ENCODE measurements at regions not wholly inside any gene's neighbourhood (a gene's known extent, or its start where the extent isn't known, plus 50 kb on each side); places are given as distances from the start of the nearest gene placed in this dataset.
"Not testable (repeated sequence)": the region's sequence is repeated elsewhere in the genome, so short reads cannot be mapped to it uniquely, and the experiment has no call there.

GRCh38 chr7:131058561-131059288 lies 269.0 kb upstream of the MKLN1 start:
- DNase-seq, result not testable (repeated sequence)

- DNase-seq, result not testable (repeated sequence)
Measured at GRCh38 chr7:131059401-131059800, 268.3 kb upstream of the MKLN1 start.

GRCh38 chr7:131061158-131061557 lies 266.5 kb upstream of the MKLN1 start:
- no peak for DNase-seq

DNA sequence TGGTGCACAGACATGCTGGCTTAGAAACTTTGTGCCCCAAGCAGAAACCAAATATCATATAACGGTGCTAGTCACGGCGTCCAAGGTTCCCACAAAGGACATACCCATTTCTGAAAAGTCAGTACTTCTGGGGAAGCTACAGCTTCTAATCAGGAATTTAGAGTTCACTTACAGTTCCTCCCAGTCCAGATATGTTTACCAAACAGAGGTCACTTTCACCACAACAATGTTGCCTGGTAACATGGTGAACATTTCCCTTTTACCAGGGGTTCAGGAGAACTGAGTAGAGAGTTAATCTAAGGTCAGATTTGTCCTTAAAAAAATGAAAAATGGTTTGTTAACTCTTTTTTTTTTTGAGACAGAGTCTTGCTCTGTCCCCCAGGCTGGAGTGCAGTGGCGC lies 265.9 kb upstream of the MKLN1 start:
- DNase-seq, result no peak

GRCh38 chr7:131066635-131067034 lies 261.0 kb upstream of the MKLN1 start:
- no peak for DNase-seq

DNA sequence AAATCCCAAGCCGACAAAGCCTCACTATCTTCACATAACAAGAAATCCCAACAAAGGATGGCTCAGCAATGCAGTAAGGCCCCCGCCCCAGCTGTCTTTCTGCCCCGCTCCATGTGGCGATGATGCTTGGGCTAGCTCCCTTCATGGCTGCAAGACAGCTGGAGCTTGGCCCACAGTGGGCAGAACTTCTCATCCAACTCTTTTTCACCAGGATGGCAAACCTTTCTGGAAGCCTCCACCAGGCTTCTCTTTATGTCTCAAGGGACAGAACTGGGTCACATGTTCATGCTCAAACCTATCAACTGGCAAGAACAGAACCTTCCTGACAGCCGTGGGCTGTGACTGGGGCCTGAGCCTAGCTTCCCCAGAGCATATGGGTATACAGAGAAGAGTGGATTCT lies 260.5 kb upstream of the MKLN1 start:
- DNase-seq, result peak; percentile 10

DNA sequence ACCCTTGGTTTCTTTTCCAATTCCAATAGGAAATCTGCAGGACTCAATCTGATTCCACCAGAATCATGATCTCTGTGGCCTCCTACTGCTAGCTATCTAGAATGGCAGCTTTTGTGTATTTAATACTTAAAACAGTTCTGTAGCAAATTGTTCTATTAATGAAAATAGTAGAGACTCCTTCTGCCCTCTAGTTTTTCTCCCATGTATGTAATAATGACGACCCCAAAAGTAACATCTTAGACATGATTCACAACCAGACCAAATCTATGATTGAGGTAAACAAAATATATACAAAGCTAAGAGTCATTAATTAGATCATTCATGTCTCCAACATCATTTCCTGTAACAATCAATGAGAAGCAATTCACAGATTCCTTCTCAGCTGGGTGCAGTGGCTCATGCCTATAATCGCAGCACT lies 259.1 kb upstream of the MKLN1 start:
- DNase-seq, result no peak

- DNase-seq, result no peak
Measured at GRCh38 chr7:131071786-131072504, 255.7 kb upstream of the MKLN1 start.

DNA sequence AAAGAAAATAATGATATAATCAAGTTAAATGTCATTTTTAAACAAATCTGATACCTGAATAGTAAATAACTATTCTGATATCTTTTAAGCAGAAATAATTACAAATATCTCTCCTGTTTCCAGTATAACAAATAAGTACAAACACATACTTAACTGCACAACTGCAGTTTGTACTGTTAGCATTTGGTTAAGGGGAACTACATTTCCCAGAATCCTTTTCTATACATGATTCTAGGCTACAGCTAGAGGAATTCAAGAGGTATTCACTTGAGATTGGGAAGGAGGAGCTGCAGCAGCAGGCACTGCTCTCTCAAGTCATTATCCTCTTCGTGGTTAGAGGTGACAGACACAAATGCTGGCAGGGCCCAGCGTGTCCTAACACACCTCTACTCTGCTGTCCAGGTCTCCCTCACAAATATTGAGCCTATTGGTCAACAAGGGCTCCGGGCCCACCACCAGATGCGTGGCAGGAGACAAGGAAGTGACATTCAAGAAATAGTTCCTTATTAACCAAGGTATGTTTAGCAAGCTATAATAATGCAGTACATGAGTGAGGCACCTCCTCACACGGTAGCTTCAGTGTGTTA lies 255.1 kb upstream of the MKLN1 start:
- no peak for DNase-seq

DNA sequence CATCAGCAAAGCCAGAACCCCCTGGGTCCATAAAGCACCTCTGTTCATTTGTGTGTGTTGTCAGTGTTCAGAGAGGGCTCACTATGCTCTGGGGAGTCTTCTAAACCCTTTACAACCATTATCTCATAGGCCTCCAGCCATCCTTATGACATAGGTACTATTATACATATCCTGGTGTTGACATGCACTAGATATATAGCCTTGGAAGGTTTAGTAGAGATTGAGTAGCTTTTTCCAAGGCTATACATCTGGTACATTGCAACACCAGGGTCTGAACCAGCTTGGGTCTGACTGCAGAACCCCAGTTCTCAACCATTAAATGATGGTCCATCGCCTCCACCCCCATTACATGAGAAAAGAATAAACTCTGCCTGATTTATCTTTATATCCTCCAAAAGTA lies 253.6 kb upstream of the MKLN1 start:
- DNase-seq, result no peak

GRCh38 chr7:131074585-131074984 lies 253.1 kb upstream of the MKLN1 start:
- no peak for DNase-seq

DNA sequence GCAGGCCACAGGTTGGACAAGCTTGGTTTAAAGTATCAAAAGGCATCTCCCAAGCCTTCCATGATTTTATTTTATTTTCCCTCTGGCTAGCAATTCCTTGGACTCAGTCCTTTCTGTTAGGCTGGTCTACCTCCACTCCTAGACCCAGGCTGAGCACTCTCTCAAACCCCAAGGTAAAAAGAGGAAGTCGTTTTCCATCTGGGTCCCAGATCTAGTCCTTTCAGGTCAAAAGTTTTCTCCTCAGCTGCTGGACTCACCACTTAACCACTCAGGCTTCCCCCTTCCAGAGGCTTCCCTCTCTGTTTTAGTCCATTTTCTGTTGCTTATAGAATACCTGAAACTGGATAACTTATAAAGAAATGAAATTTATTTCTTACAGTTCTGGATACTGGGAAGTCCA lies 252.3 kb upstream of the MKLN1 start:
- no peak for DNase-seq

DNA sequence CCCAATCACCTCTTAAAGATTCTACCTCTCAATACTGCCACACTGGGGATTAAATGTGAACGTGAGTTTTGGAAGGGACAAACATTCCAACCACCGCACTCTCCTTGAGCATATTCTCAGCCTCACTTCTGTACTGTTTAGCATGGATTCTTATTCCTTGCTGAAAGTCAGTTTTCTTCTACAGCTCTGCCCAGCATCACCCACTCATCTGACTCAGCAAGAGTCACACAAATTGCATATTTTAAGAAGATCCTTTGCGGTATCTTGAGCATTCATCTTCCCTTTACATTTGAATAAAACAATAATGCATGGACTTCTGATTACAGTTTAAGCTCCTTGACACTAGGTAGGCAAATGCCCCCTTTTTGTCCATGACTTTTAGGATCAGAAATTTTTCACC lies 251.6 kb upstream of the MKLN1 start:
- DNase-seq, result no peak

DNA sequence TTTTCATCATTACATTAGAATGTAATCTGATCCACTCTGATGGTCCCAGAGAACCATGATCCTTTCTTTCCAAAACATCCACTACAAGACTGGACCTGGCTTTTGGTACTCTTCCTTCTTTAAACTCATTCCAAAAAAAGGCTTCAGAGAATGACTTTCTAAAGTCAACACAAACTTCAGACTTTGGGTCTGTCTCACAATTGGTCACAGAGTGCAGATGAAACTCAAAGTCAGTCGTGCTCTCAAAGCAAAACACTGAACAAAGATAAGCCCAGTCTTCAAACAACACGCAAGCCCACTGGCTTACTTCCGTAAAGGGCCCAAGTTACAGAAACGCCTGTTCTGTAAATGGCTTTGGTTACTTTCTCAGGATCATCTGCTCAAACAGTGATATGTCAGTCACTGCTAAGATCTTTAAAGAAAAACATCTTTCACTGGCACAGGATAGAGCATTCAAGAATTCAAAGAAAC lies 250.9 kb upstream of the MKLN1 start:
- no peak for DNase-seq

GRCh38 chr7:131077735-131078134 lies 249.9 kb upstream of the MKLN1 start:
- DNase-seq, result no peak

DNA sequence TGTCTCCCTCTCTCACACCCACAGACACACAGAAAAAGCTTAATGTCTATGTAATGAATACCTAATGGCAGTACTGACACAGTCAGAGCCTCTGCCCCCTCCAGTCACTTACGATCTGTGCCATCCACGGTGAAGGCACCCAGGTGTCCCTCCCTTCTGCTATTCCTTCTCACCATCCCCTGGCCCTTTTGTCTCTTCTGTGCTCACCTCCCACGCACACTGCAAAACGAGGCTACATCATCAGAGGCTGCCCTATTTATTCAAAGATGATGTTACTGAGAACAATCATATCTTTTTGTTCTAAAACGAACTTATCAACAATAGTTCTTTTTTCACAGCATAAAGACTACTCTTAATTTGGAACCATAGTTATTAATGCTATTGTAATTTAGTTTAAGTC lies 246.9 kb upstream of the MKLN1 start:
- no peak for DNase-seq

DNA sequence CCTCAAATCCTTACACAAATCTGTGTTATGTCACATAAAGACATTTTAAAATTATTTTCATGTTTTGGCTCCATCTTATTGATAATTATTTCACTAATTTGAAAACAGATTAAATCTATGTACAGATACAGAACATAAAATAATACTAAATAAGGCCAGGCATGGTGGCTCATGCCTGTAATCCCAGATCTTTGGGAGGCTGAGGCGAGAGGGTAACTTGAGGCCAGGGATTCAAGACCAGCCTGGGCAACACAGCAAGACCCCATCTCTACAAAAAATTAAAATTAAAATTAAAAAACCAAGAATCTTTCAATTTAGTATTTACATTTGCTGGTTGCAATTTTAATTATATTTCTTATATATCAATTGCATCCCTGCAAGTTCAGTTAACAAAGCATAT lies 246.4 kb upstream of the MKLN1 start:
- no peak for DNase-seq

GRCh38 chr7:131083781-131084180 lies 243.9 kb upstream of the MKLN1 start:
- no peak for DNase-seq

DNA sequence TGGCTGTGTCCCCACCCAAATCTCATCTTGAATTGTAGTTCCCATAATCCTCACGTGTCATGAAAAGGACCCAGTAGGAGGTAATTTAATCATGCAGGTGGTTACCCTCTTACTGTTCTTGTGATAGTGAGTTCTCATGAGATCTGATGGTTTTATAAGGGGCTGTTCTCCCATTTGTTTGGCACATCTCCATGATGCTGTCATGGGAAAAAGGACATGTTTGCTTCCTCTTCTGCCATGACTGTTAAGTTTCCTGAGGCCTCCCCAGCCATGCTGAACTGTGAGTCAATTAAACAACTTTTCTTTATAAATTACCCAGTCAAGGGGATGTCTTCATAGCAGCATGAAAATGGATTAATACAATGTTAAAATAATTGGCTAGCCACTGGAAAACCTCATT lies 243.3 kb upstream of the MKLN1 start:
- DNase-seq, result not testable (repeated sequence)

DNA sequence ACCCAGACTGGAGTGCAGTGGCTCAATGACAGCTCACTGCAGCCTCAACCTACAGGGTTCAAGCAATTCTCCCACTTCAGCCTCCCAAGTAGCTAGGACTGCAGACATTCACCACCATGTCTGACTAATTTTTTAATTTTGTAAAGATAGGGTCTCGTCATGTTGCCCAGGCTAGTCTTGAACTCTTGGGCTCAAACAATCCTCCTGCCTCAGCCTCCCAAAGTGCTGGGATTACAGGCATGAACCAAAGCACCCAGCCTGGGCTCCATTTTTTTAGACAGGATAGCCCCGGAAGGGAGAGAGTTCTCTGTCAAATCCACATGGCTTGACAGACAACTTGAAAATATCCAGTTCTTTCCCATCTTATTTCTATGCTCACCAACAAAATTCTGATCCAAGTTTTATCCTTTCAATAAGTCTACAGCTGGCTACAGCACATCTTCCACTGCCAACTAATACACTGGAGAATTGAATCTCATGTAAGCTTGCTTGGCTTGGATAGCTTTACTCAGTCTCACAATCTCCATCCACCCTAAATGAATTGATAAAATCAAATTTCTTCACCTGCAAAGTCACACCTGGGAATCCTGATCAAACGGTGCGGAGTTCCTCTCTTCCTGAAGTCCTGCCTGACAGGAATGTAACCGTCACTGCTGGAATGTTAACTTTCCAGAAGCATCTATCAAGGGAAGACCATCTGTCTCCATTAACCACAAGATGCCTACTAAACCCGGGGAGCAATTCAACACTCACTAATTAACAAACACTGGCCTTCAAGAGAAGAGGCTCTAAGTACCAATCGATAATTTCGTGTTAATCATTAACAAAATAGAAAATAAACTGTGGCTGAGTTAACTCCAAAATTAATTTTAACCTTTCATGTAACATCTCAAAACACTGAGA lies 239.7 kb upstream of the MKLN1 start:
- no peak for DNase-seq

- no peak for DNase-seq
Measured at GRCh38 chr7:131090188-131090587, 237.5 kb upstream of the MKLN1 start.

DNA sequence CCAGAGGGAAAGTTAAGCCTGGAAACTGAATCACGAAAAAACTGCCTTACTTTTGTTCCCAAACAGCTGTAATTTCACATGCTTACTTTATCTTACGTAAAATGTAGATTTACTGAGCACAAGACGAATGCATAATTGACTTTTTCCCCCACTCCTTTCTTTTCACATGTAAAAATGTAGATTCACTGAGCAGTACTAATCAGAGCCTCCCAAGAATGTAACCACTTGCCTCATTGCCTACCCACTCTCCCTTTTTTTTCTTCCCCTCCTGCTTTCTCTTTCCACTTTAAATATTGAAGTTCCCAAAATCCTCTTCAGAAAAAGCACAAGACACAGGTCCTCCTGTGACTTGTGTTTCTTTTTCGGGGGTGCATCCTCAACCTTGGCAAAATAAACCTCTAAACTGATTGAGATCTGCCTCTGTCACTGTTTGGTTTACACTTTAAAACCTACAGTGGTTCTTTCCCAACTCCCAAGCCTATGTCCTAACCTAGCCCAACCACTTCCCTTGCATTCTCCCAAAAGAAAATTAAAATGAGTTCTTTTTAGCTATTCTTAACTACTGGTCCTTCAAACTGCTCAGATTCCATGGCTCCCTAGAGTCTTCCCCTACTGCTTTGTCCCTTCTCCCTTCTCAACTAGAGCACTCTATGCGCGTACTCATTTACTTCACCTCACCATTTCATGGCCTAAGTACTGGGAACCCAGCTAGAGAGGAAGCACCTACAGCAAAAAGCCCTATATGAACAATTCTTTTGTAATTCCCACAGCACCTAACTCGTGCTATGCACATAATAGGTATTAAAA lies 236.6 kb upstream of the MKLN1 start:
- no peak for DNase-seq

Measured in retina (tissue), 1 donor.